ENCODE measurements at regions not wholly inside any gene's neighbourhood (a gene's known extent, or its start where the extent isn't known, plus 50 kb on each side); places are given as distances from the start of the nearest gene placed in this dataset.

GRCh38 chr16:49183911-49184310, 97.7 kb downstream of the CBLN1 start:
- Mint-ChIP-seq H3K27me3 (no peaks in the 10 kb centered on the region), H3K4me3 (no peak overlapping the region), H3K9me3 (ENCODE audit: insufficient read depth) (peaks cover 2% of the 10 kb centered on the region), H3K27ac (no peak overlapping the region), H3K4me1 (no peaks in the 10 kb centered on the region)
- H4K20me1 ChIP-seq (ENCODE audit: control insufficient read depth, insufficient read depth, low read length, poor library complexity, severe bottlenecking): no peaks in the 10 kb centered on the region
- H2AFZ ChIP-seq (ENCODE audit: insufficient read depth, low read depth, low read length, poor library complexity, severe bottlenecking): no peak overlapping the region
- ChIA-PET POLR2A (no interaction called here), CTCF (no interaction called here)
- WGBS (ENCODE audit: insufficient coverage): 80% methylated on average over 2 of the region's 5 CpGs
- H3K4me2 ChIP-seq (replicated peaks; ENCODE audit: low read depth, low read length, poor library complexity, severe bottlenecking): no peak overlapping the region
- H3K36me3 ChIP-seq (replicated peaks in 1 of 2; ENCODE audit: control extremely low read depth in 1 of 2, control insufficient read depth in 1 of 2, extremely low read depth in 1 of 2, insufficient read depth in 2 of 2, low read length in 1 of 2): no peaks in the 10 kb centered on the region
- H3K27ac ChIP-seq (ENCODE audit: low read length in 2 of 2): no peak overlapping the region
- peaks cover 2 to 7% (median 5%) of the 10 kb centered on the region in 3 donors for H3K9me3 ChIP-seq (ENCODE audit: control extremely low read depth in 1 of 3, control insufficient read depth in 2 of 3, insufficient read depth in 1 of 3, low read length in 2 of 3)
- TF ChIP-seq CTCF (IDR thresholded peaks at IDR 0.05): no peak
- no peak for TF ChIP-seq EZH2 (IDR thresholded peaks at IDR 0.05; ENCODE audit: borderline replicate concordance, insufficient read depth, low read depth, low read length, poor library complexity, severe bottlenecking)
- ATAC-seq (ENCODE audit: low read depth) (no peak), DNase-seq (no peak)
- H3K27me3 ChIP-seq (replicated peaks in 1 of 4; ENCODE audit: control extremely low read depth in 1 of 4, control insufficient read depth in 3 of 4, insufficient read depth in 4 of 4, low read length in 3 of 4): no peaks in the 10 kb centered on the region
- no peak overlapping the region for H3K4me3 ChIP-seq (ENCODE audit: control extremely low read depth in 1 of 5, extremely low read depth in 1 of 5, insufficient read depth in 1 of 5, low read depth in 2 of 5, low read length in 4 of 5)
- no peaks in the 10 kb centered on the region for H3K79me2 ChIP-seq (ENCODE audit: control insufficient read depth, insufficient read depth, low read length)
- H3K9ac ChIP-seq (ENCODE audit: low read length): no peak overlapping the region
- intact Hi-C loops (cut with micrococcal nuclease): no loop called here
- no peaks in the 10 kb centered on the region for H3K4me1 ChIP-seq (ENCODE audit: control insufficient read depth in 2 of 2, insufficient read depth in 2 of 2, low read length in 2 of 2)

GRCh38 chr16:49181791-49182518, 99.7 kb downstream of the CBLN1 start:
- Histone ChIP-seq H3K4me3 (ENCODE audit: control extremely low read depth in 1 of 5, extremely low read depth in 1 of 5, insufficient read depth in 1 of 5, low read depth in 2 of 5, low read length in 4 of 5) (no peak overlapping the region), H4K20me1 (ENCODE audit: control insufficient read depth, insufficient read depth, low read length, poor library complexity, severe bottlenecking) (no peaks in the 10 kb centered on the region), H3K79me2 (ENCODE audit: control insufficient read depth, insufficient read depth, low read length) (no peaks in the 10 kb centered on the region), H3K36me3 (replicated peaks in 1 of 2; ENCODE audit: control extremely low read depth in 1 of 2, control insufficient read depth in 1 of 2, extremely low read depth in 1 of 2, insufficient read depth in 2 of 2, low read length in 1 of 2) (no peaks in the 10 kb centered on the region), H3K27ac (ENCODE audit: low read length in 2 of 2) (no peak overlapping the region), H3K27me3 (replicated peaks in 1 of 4; ENCODE audit: control extremely low read depth in 1 of 4, control insufficient read depth in 3 of 4, insufficient read depth in 4 of 4, low read length in 3 of 4) (no peaks in the 10 kb centered on the region), H3K9me3 (ENCODE audit: control extremely low read depth in 1 of 3, control insufficient read depth in 2 of 3, insufficient read depth in 1 of 3, low read length in 2 of 3) (peaks cover 0 to 7% (median 0%) of the 10 kb centered on the region in 3 donors), H2AFZ (ENCODE audit: insufficient read depth, low read depth, low read length, poor library complexity, severe bottlenecking) (no peak overlapping the region), H3K4me1 (ENCODE audit: control insufficient read depth in 2 of 2, insufficient read depth in 2 of 2, low read length in 2 of 2) (no peaks in the 10 kb centered on the region), H3K9ac (ENCODE audit: low read length) (no peak overlapping the region), H3K4me2 (replicated peaks; ENCODE audit: low read depth, low read length, poor library complexity, severe bottlenecking) (no peak overlapping the region)
- Mint-ChIP-seq H3K4me1 (no peaks in the 10 kb centered on the region), H3K27ac (no peak overlapping the region), H3K27me3 (no peaks in the 10 kb centered on the region), H3K9me3 (ENCODE audit: insufficient read depth) (no peaks in the 10 kb centered on the region), H3K4me3 (no peak overlapping the region)
- ChIA-PET POLR2A (no interaction called here), CTCF (no interaction called here)
- WGBS (ENCODE audit: insufficient coverage): 17% methylated on average over 2 of the region's 8 CpGs
- no peak for DNase-seq
- intact Hi-C loops (cut with micrococcal nuclease): no loop called here
- TF ChIP-seq EZH2 (IDR thresholded peaks at IDR 0.05; ENCODE audit: borderline replicate concordance, insufficient read depth, low read depth, low read length, poor library complexity, severe bottlenecking): no peak
- no peak for TF ChIP-seq CTCF (IDR thresholded peaks at IDR 0.05)
- no peak for ATAC-seq (ENCODE audit: low read depth)

Measured in B cell (primary cell).